T-helper 1 cell treated with Interleukin-12 subunit alpha and Interleukin-12 subunit beta and Interleukin-4 antibody, amounts not matched to agents 30 μg/mL and 1 μg/mL, for 36 hours (primary cell): ENCODE measurements at regions not wholly inside any gene's neighbourhood (a gene's known extent, or its start where the extent isn't known, plus 50 kb on each side); places are given as distances from the start of the nearest gene placed in this dataset.

ENCODE experiments used
- H3K27ac Mint-ChIP-seq: one replicate; pipeline ENCODE4 v1.8.0; 2021; ENCODE audit warnings: mild to moderate bottlenecking, mixed read lengths
- H3K27me3 Mint-ChIP-seq: one replicate; pipeline ENCODE4 v1.8.0; 2021; ENCODE audit warnings: low read depth, mixed read lengths
- H3K36me3 Mint-ChIP-seq: one replicate; pipeline ENCODE4 v1.8.0; 2021; ENCODE audit warnings: low read depth, mixed read lengths
- H3K4me1 Mint-ChIP-seq: one replicate; pipeline ENCODE4 v1.8.0; 2021; ENCODE audit warnings: low read depth, mixed read lengths
- H3K4me3 Mint-ChIP-seq: one replicate; pipeline ENCODE4 v1.8.0; 2021; ENCODE audit warnings: mild to moderate bottlenecking, moderate library complexity, mixed read lengths
- H3K9me3 Mint-ChIP-seq: one replicate; pipeline ENCODE4 v1.8.0; 2021; ENCODE audit warnings: mixed read lengths

GRCh38 chr13:50085063-50085462 lies 69.8 kb downstream of the KCNRG start:
- no peak overlapping the region for H3K4me3 Mint-ChIP-seq
- no peaks in the 10 kb centered on the region for H3K27me3 Mint-ChIP-seq
- peaks cover 23% of the 10 kb centered on the region for H3K36me3 Mint-ChIP-seq
- H3K4me1 Mint-ChIP-seq, result peaks cover 29% of the 10 kb centered on the region
- H3K27ac Mint-ChIP-seq, result no peak overlapping the region
- H3K9me3 Mint-ChIP-seq, result no peaks in the 10 kb centered on the region

GRCh38 chr13:50089633-50090032 lies 74.4 kb downstream of the KCNRG start:
- H3K4me3 Mint-ChIP-seq, result no peak overlapping the region
- peaks cover 11% of the 10 kb centered on the region for H3K36me3 Mint-ChIP-seq
- H3K9me3 Mint-ChIP-seq, result no peaks in the 10 kb centered on the region
- H3K4me1 Mint-ChIP-seq, result peaks cover 13% of the 10 kb centered on the region
- no peak overlapping the region for H3K27ac Mint-ChIP-seq
- no peaks in the 10 kb centered on the region for H3K27me3 Mint-ChIP-seq

DNA sequence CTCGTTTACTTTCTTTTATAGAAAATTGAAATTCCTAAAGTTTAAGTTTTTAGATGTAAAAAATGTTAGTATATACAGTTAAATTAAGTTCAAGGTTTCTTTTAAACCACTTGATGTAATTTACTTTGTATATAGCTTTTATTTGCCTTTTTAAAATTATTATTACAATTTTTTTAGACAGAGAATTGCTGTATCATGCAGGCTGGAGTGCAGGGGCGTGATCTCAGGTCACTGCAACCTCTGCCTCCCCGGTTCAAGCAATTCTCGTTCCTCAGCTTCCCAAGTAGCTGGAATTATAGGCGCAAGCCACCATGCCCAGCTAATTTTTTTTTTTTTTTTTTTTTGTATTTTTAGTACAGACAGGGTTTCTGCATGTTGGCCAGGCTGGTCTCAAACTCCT lies 75.0 kb downstream of the KCNRG start:
- H3K4me1 Mint-ChIP-seq, result peaks cover 8% of the 10 kb centered on the region
- H3K27ac Mint-ChIP-seq, result no peak overlapping the region
- H3K27me3 Mint-ChIP-seq, result no peaks in the 10 kb centered on the region
- H3K9me3 Mint-ChIP-seq, result no peaks in the 10 kb centered on the region
- peaks cover 11% of the 10 kb centered on the region for H3K36me3 Mint-ChIP-seq
- no peak overlapping the region for H3K4me3 Mint-ChIP-seq

DNA sequence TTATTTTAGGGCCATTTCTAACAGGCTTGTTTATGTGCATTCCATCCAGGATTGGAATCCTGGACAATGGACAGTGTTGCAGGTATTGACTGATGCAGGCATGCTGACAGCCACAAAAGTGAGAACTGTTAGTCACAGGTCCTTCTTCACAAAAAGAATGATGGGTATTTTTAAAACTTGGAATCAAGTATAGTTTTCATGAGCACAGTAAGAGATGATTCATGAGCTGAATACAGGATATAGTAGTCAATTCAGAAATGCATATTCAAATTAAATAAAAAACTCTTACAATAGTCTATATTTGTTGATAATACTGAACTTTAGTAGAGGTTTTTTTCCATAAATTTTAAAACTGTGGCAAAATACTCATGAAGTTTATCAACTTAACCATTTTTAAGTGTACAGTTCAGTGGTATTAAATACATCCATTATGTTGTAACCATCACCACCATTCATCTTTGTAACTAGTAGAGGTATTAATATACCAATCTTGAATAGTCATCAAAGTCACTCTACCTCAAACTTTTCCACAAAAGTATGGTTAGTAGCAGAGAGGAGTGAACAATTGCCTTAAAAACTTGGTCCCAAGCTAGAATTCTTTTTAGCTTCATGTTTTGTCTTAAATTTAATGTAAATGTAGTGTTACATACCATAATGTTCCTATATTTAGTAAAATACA lies 79.5 kb downstream of the KCNRG start:
- H3K9me3 Mint-ChIP-seq, result peaks cover 16% of the 10 kb centered on the region
- H3K4me1 Mint-ChIP-seq, result peaks cover 5% of the 10 kb centered on the region
- H3K27ac Mint-ChIP-seq, result no peak overlapping the region
- peaks cover 22% of the 10 kb centered on the region for H3K36me3 Mint-ChIP-seq
- no peaks in the 10 kb centered on the region for H3K27me3 Mint-ChIP-seq
- no peak overlapping the region for H3K4me3 Mint-ChIP-seq

DNA sequence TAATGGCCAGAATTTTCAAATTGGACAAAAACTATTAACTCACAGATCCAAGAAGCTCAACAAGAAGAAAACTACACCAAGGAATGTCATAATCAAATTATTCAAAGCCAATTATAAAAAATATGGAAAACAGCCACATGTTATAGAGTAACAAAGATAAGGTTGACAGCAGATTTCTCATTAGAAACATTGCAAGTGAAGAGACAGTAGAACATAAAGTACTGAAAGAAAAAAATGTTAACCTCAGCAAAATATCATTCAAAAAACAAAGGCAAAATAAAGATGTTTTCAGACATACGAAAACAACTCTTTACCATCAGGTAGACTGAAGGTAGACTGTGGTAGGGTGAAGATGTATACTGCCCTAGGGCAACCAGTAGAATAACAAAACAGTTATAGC lies 83.4 kb downstream of the KCNRG start:
- Mint-ChIP-seq H3K27ac (no peak overlapping the region), H3K4me3 (no peak overlapping the region), H3K36me3 (peaks cover 28% of the 10 kb centered on the region), H3K27me3 (no peaks in the 10 kb centered on the region), H3K9me3 (peaks cover 16% of the 10 kb centered on the region), H3K4me1 (peaks cover 7% of the 10 kb centered on the region)

- H3K9me3 Mint-ChIP-seq, result peaks cover 16% of the 10 kb centered on the region
- no peak overlapping the region for H3K4me3 Mint-ChIP-seq
- peaks cover 7% of the 10 kb centered on the region for H3K4me1 Mint-ChIP-seq
- no peak overlapping the region for H3K27ac Mint-ChIP-seq
- peaks cover 28% of the 10 kb centered on the region for H3K36me3 Mint-ChIP-seq
- H3K27me3 Mint-ChIP-seq, result no peaks in the 10 kb centered on the region
These were observed 84.2 kb downstream of the KCNRG start for GRCh38 chr13:50099473-50099872.

DNA sequence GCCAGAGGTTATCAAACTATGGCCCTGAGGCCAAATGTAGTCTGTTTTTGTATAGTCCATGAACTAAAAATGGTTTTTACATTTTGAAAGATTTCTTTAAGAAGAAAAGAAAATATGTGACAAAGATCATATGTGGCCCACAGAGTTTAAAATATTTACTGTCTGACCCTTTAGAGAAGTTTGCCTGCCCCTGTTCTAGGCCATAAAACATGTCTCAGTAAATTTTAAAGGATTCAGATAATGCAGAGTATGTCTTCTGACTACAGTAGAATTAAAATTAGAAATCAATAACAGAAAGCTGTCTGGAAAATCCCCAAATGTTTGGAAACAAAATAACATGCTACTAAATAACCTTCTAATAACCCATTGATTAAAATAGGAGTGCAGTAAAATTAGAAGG lies 86.3 kb downstream of the KCNRG start:
- Mint-ChIP-seq H3K36me3 (peaks cover 33% of the 10 kb centered on the region), H3K9me3 (peaks cover 16% of the 10 kb centered on the region), H3K4me1 (peaks cover 13% of the 10 kb centered on the region), H3K4me3 (no peak overlapping the region), H3K27me3 (no peaks in the 10 kb centered on the region), H3K27ac (no peak overlapping the region)

GRCh38 chr13:50104493-50104892 lies 89.2 kb downstream of the KCNRG start:
- Mint-ChIP-seq H3K36me3 (peaks cover 13% of the 10 kb centered on the region), H3K27me3 (no peaks in the 10 kb centered on the region), H3K9me3 (no peaks in the 10 kb centered on the region), H3K4me3 (no peak overlapping the region), H3K4me1 (peaks cover 18% of the 10 kb centered on the region), H3K27ac (no peak overlapping the region)

DNA sequence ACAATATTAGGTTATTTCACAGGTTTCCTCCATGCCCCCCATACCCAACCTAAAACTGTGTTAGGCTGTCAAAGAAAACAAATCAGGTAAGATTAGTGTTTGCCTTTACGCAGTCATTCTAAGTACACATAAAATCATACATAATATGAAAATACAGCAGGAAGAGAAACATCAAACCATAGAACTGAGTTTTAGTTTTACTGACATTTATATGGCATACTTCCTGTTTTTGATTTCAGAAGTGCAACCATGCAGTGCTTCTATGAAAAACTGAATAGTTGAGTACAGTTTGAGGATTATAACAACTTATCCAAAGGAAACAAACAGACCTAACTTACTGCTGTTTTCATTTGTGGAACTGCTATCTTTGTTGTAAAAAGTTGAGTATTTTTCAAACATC lies 91.3 kb downstream of the KCNRG start:
- H3K9me3 Mint-ChIP-seq, result no peaks in the 10 kb centered on the region
- peaks cover 22% of the 10 kb centered on the region for H3K4me1 Mint-ChIP-seq
- peaks cover 14% of the 10 kb centered on the region for H3K36me3 Mint-ChIP-seq
- H3K27me3 Mint-ChIP-seq, result no peaks in the 10 kb centered on the region
- peak overlapping the region; percentile 71 for H3K27ac Mint-ChIP-seq
- peak overlapping the region; percentile 2 for H3K4me3 Mint-ChIP-seq

DNA sequence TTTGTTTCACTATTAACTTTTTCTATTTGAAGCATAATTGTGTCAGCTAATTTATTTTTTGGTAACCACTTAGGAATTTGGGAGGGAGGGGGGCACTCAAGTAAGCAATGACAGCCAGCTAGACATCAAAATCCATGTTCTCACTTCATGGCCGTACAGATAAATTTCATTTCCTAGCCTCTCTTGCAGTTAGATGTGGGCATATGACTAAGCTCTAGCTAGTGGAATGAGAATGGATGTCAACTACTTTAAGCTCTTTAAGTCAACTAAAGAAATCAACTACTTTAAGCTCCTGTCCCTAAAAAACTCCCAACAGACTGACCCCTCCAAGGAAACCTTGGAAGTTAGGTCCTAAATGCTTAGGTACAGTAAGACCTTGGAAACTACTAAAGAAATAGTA lies 92.0 kb downstream of the KCNRG start:
- Mint-ChIP-seq H3K4me3 (no peak overlapping the region), H3K27ac (no peak overlapping the region), H3K9me3 (no peaks in the 10 kb centered on the region)

DNA sequence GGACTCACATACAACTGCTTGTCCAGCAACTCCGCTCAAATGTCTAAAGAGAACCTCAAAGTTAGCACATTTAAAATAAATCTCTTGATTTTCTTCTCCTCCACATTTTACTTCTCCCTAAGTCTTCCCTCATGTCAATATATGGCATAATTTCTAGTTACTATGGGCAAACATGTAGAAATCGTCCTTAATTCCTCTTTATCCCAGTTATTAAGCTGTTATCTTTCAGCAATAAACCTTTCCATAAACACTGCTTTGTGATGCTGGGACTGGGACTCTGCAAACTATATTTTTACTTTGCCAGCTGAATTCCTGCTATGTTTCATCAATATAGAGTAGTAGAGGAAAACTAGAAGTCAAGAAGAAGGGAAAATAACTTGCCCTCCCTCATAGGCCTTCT lies 99.7 kb downstream of the KCNRG start:
- Mint-ChIP-seq H3K27ac (no peak overlapping the region), H3K4me3 (no peak overlapping the region), H3K27me3 (no peaks in the 10 kb centered on the region), H3K36me3 (peaks cover 7% of the 10 kb centered on the region), H3K9me3 (no peaks in the 10 kb centered on the region), H3K4me1 (peaks cover 10% of the 10 kb centered on the region)

More for the DNA sequence above, 92.0 kb downstream of the KCNRG start:
- H3K4me1 Mint-ChIP-seq, result peaks cover 25% of the 10 kb centered on the region
- no peaks in the 10 kb centered on the region for H3K27me3 Mint-ChIP-seq
- peaks cover 17% of the 10 kb centered on the region for H3K36me3 Mint-ChIP-seq

GRCh38 chr13:50115695-50116094 lies 100.5 kb downstream of the KCNRG start:
- Mint-ChIP-seq H3K4me1 (peaks cover 11% of the 10 kb centered on the region), H3K9me3 (no peaks in the 10 kb centered on the region), H3K27ac (no peak overlapping the region), H3K27me3 (no peaks in the 10 kb centered on the region), H3K36me3 (peaks cover 8% of the 10 kb centered on the region), H3K4me3 (no peak overlapping the region)

GRCh38 chr13:50116430-50116973 lies 101.3 kb downstream of the KCNRG start:
- H3K27ac Mint-ChIP-seq, result no peak overlapping the region
- H3K9me3 Mint-ChIP-seq, result no peaks in the 10 kb centered on the region
- H3K4me1 Mint-ChIP-seq, result peaks cover 11% of the 10 kb centered on the region
- H3K27me3 Mint-ChIP-seq, result no peaks in the 10 kb centered on the region
- peaks cover 10% of the 10 kb centered on the region for H3K36me3 Mint-ChIP-seq
- no peak overlapping the region for H3K4me3 Mint-ChIP-seq

DNA sequence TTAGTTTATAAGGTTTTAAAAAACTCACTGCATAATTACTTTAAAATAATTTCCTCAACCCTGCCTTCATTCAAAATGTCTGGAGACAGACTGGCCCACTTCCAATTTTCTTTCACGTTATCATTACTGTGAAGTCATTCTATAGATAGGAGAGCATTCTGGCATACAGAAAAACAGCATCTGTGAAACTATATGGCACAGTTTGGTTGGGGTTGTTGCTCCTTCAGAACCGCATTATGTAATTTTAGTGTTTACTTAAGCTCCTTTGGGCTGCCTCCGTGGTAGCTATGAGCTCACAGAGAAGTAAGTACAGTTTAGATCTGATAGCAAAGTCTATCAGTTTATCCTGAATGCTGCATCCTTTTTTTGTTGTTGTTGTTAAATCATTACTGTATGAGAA lies 104.3 kb downstream of the KCNRG start:
- peaks cover 18% of the 10 kb centered on the region for H3K36me3 Mint-ChIP-seq
- H3K9me3 Mint-ChIP-seq, result no peaks in the 10 kb centered on the region
- no peak overlapping the region for H3K27ac Mint-ChIP-seq
- H3K4me3 Mint-ChIP-seq, result no peak overlapping the region
- H3K27me3 Mint-ChIP-seq, result no peaks in the 10 kb centered on the region
- peaks cover 29% of the 10 kb centered on the region for H3K4me1 Mint-ChIP-seq

DNA sequence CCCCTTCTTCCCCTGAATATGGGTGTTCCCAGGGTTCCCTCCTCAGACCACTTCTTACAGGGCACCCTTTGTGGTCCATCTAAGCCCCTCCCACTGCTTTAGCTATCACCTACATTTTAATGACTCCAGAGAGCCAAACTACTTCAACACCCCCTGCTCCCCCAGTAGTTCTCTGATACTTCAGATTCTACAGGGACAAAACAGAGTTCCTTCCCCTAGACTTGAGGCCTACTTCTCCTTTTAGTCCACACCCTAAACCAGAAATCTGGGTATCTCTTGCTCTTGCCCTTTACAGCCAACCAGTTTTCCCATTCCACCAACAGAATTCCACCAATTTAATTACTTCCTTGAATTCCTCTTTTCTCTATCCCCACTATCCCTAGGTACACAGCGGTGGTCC lies 107.2 kb downstream of the KCNRG start:
- Mint-ChIP-seq H3K4me1 (peaks cover 38% of the 10 kb centered on the region), H3K9me3 (no peaks in the 10 kb centered on the region), H3K27me3 (peaks cover 3% of the 10 kb centered on the region), H3K27ac (peak overlapping the region; percentile 4), H3K4me3 (no peak overlapping the region), H3K36me3 (peaks cover 22% of the 10 kb centered on the region)
